Naive thymus-derived CD4-positive, alpha-beta T cell (primary cell): ENCODE measurements at regions not wholly inside any gene's neighbourhood (a gene's known extent, or its start where the extent isn't known, plus 50 kb on each side); places are given as distances from the start of the nearest gene placed in this dataset.

Source experiments
- ATAC-seq: fragments of 150-1000 bp; cut with Tn5 transposase; 2 replicates; pipeline ENCODE4 v1.10.0; 2021; ENCODE audit warnings: mild to moderate bottlenecking, moderate library complexity
- CTCF ChIA-PET: fragments of 350-600 bp; sonication (Branson Sonifier 250); formaldehyde crosslinking; loops from one replicate; lab custom pipeline; 2021; ENCODE audit warnings: antibody characterized with exemption; lab: Charles Lee
- POLR2A ChIA-PET: fragments of 350-600 bp; sonication (Branson Sonifier 250); formaldehyde crosslinking; loops from one replicate; lab custom pipeline; 2021; ENCODE audit warnings: antibody characterized with exemption, inconsistent platforms; lab: Charles Lee
- DNase-seq, 9 donors: peaks; one replicate each; pipeline versions ENCODE4 v3.0.0 to v3.0.0-alpha.2; 2020 to 2022; ENCODE audit warnings: mixed read lengths in 1 of 9
- H3K27ac ChIP-seq: one replicate; pipeline ENCODE4 v1.7.0; 2013; ENCODE audit warnings: mild to moderate bottlenecking, low read depth, low read length, moderate library complexity
- H3K27me3 ChIP-seq, 2 donors: one replicate each; pipeline ENCODE4 v1.7.0; 2013; ENCODE audit warnings: low read length in 2 of 2, mild to moderate bottlenecking in 2 of 2, moderate library complexity in 2 of 2; ENCODE audit not compliant: control insufficient read depth in 2 of 2, insufficient read depth in 2 of 2
- H3K36me3 ChIP-seq, 3 experiments: 1 replicate in 2 of 3; 2 replicates in 1 of 3; pipeline ENCODE4 v1.7.0; 2013; ENCODE audit warnings: low read length in 3 of 3, mild to moderate bottlenecking in 3 of 3, moderate library complexity in 1 of 3; ENCODE audit not compliant: insufficient read depth in 3 of 3, control insufficient read depth in 2 of 3
- H3K4me1 ChIP-seq, 2 donors: one replicate each; pipeline ENCODE4 v1.7.0; 2013; ENCODE audit warnings: low read length in 2 of 2, mild to moderate bottlenecking in 2 of 2, moderate library complexity in 1 of 2; ENCODE audit not compliant: control insufficient read depth in 2 of 2, insufficient read depth in 2 of 2
- H3K4me3 ChIP-seq: 2 replicates; pipeline ENCODE4 v1.7.0; 2013; ENCODE audit warnings: mild to moderate bottlenecking, low read length
- H3K9me3 ChIP-seq, 3 experiments: 1 replicate in 2 of 3; 2 replicates in 1 of 3; pipeline ENCODE4 v1.7.0; 2013; ENCODE audit warnings: low read length in 3 of 3; ENCODE audit not compliant: control insufficient read depth in 2 of 3
- H3K27ac Mint-ChIP-seq, 9 donors: one replicate each; pipeline ENCODE4 v1.8.0; 2020 to 2022; ENCODE audit warnings: mixed read lengths in 9 of 9, mild to moderate bottlenecking in 8 of 9, moderate library complexity in 5 of 9, inconsistent platforms in 2 of 9
- H3K27me3 Mint-ChIP-seq, 5 donors: one replicate each; pipeline ENCODE4 v1.8.0; 2021 to 2022; ENCODE audit warnings: mixed read lengths in 5 of 5, mild to moderate bottlenecking in 1 of 5
- H3K36me3 Mint-ChIP-seq, 5 donors: one replicate each; pipeline ENCODE4 v1.8.0; 2020 to 2022; ENCODE audit warnings: mixed read lengths in 5 of 5, mild to moderate bottlenecking in 3 of 5, inconsistent platforms in 1 of 5
- H3K4me1 Mint-ChIP-seq, 7 donors: one replicate each; pipeline ENCODE4 v1.8.0; 2020 to 2022; ENCODE audit warnings: mixed read lengths in 7 of 7, mild to moderate bottlenecking in 3 of 7, inconsistent platforms in 1 of 7
- H3K4me3 Mint-ChIP-seq, 10 donors: one replicate each; pipeline ENCODE4 v1.8.0; 2020 to 2022; ENCODE audit warnings: mild to moderate bottlenecking in 10 of 10, mixed read lengths in 10 of 10, moderate library complexity in 6 of 10, inconsistent platforms in 2 of 10
- H3K9me3 Mint-ChIP-seq, 11 donors: one replicate each; pipeline ENCODE4 v1.8.0; 2020 to 2022; ENCODE audit warnings: mixed read lengths in 11 of 11, mild to moderate bottlenecking in 4 of 11, inconsistent platforms in 1 of 11, moderate library complexity in 1 of 11
- intact Hi-C, 2 donors: fragments of 100-400 bp; cut with micrococcal nuclease; formaldehyde crosslinking; loops; one replicate each; pipeline ENCODE4 v1.15.1; 2023

DNA sequence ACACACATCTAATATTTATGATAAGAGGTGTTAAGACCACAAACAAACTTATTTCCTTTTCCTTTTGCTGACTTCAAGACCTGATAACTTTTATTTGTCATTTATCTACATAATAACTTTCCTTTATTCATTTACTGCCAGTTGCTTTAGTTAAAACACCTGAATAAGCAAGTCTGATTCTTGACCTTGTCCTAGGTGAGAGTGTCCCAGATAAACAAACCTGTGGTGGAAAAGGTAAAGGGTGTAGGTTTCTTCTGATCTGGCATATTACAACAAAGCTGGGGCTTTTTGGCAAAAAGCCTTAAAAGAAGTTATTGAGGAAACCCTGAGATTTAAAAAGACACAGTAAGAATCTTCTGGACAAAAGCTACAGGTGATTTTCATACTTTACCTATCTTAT is 191.5 kb downstream of the ZBBX start:
- Mint-ChIP-seq H3K36me3 (no peaks in the 10 kb centered on the region), H3K27ac (no peak overlapping the region), H3K9me3 (peaks cover 0 to 32% (median 8%) of the 10 kb centered on the region in 11 donors), H3K4me3 (no peak overlapping the region), H3K4me1 (no peaks in the 10 kb centered on the region), H3K27me3 (no peaks in the 10 kb centered on the region)
- H3K4me3 ChIP-seq = no peak overlapping the region
- intact Hi-C loops = no loop called here
- H3K9me3 ChIP-seq = no peaks in the 10 kb centered on the region
- H3K27me3 ChIP-seq = no peaks in the 10 kb centered on the region
- H3K36me3 ChIP-seq = no peaks in the 10 kb centered on the region
- DNase-seq (no peak), ATAC-seq (no peak)
- no peak overlapping the region for H3K27ac ChIP-seq
- POLR2A ChIA-PET = no interaction called here
- CTCF ChIA-PET = no interaction called here
- no peaks in the 10 kb centered on the region for H3K4me1 ChIP-seq

DNA sequence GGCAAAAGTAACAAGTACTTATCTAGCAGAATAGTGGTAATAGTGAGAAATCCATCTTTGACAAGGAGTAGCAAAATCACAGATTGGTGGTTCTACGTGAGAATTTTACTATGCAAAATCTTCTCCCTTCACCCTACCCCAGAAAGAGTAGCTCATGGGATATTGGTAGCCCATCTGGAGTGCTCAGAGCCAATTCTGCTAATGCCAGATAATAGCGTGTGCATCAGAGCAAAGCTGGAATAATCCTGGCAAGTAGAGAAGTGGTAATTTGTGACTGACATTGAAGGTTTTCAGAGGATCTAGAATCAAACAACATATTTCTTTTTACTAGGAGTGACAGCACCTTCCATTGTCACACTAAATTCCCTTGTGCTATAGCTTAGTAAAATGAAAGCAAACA is 192.9 kb downstream of the ZBBX start:
- H3K27me3 ChIP-seq = no peaks in the 10 kb centered on the region
- H3K27ac ChIP-seq = no peak overlapping the region
- H3K4me3 ChIP-seq = no peak overlapping the region
- intact Hi-C loops = no loop called here
- no peaks in the 10 kb centered on the region for H3K36me3 ChIP-seq
- H3K4me1 ChIP-seq = no peaks in the 10 kb centered on the region
- Mint-ChIP-seq H3K4me3 (no peak overlapping the region), H3K9me3 (peaks cover 0 to 19% (median 6%) of the 10 kb centered on the region in 11 donors), H3K27ac (no peak overlapping the region), H3K36me3 (no peaks in the 10 kb centered on the region), H3K27me3 (no peaks in the 10 kb centered on the region), H3K4me1 (no peaks in the 10 kb centered on the region)
- DNase-seq = no peak
- no peak for ATAC-seq
- no peaks in the 10 kb centered on the region for H3K9me3 ChIP-seq
- POLR2A ChIA-PET = no interaction called here
- CTCF ChIA-PET = no interaction called here

DNA sequence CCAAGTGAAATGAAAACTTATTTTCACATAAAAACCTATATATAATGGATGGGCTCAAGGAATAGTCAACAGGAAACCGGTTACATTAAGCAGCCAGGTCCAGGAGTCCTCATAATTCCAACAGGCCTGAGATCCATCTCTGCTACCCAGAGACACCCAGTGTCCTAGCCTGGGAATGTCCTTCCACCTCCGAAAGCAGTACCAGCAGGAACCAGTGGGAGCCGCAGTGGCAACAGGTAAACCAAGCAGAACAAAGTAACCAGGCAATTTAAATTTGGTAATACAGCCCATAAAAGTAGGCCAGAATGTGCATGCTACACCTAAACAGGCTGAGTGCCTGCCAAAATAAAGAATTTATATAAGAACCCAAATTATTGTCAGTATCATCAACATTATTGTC is 195.6 kb downstream of the ZBBX start:
- H3K27ac Mint-ChIP-seq = no peak overlapping the region
- no peaks in the 10 kb centered on the region for H3K27me3 ChIP-seq
- DNase-seq = no peak
- no peaks in the 10 kb centered on the region for H3K27me3 Mint-ChIP-seq
- no peaks in the 10 kb centered on the region for H3K9me3 ChIP-seq
- no peaks in the 10 kb centered on the region for H3K36me3 Mint-ChIP-seq
- no peak overlapping the region for H3K4me3 ChIP-seq
- no peak for ATAC-seq
- no peaks in the 10 kb centered on the region for H3K4me1 ChIP-seq
- H3K27ac ChIP-seq = no peak overlapping the region
- ChIA-PET POLR2A (no interaction called here), CTCF (no interaction called here)
- H3K4me3 Mint-ChIP-seq = no peak overlapping the region
- no peaks in the 10 kb centered on the region for H3K4me1 Mint-ChIP-seq
- H3K36me3 ChIP-seq = no peaks in the 10 kb centered on the region
- peaks cover 0 to 13% (median 2%) of the 10 kb centered on the region in 11 donors for H3K9me3 Mint-ChIP-seq
- intact Hi-C loops = no loop called here

DNA sequence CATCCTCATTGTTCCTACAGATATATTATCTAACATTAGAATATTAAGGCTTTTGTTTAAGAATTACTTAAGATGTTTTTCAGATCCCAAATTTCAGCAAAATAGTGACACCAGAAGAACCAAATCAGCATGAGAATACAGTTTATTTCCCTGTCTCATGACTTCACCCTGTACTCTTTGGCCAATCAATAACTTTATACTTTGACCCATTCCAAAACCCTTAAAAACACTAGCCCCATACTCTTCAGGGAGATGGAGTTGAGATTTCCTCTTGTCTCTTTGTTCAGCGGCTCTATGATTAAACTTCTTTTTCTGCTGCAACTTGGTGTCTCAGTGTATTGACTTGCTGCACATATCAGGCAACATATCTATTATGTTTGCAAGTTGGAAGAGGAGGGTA is 207.7 kb downstream of the ZBBX start:
- H3K27me3 Mint-ChIP-seq = no peaks in the 10 kb centered on the region
- peaks cover 0 to 14% (median 4%) of the 10 kb centered on the region in 11 donors for H3K9me3 Mint-ChIP-seq
- no peak overlapping the region for H3K27ac Mint-ChIP-seq
- Histone ChIP-seq H3K4me3 (no peak overlapping the region), H3K36me3 (no peaks in the 10 kb centered on the region), H3K9me3 (no peaks in the 10 kb centered on the region), H3K27me3 (no peaks in the 10 kb centered on the region), H3K27ac (no peak overlapping the region), H3K4me1 (no peaks in the 10 kb centered on the region)
- H3K4me3 Mint-ChIP-seq = no peak overlapping the region
- intact Hi-C loops = no loop called here
- no peak for ATAC-seq
- DNase-seq = no peak
- H3K36me3 Mint-ChIP-seq = no peaks in the 10 kb centered on the region
- H3K4me1 Mint-ChIP-seq = no peaks in the 10 kb centered on the region
- POLR2A ChIA-PET = no interaction called here
- CTCF ChIA-PET = no interaction called here

DNA sequence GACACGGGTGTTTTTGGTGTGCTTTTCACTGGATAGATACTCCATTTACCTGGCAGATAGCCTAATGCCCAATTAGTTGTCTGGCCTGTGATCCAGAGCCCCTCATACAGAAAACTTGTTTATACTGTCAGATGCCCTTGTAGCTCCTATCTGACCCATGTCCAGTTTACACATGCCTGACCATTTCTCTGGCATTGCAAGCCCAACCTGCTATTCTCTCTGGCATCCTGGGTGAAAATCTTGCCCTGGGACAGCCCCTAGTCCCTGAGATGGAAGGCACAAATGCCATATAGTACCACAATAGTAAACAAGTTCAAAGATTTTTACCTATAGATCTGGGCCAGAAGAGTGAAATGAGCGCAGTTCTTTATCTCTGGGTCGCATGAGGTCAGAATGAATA is 212.6 kb downstream of the ZBBX start:
- Histone ChIP-seq H3K9me3 (no peaks in the 10 kb centered on the region), H3K36me3 (no peaks in the 10 kb centered on the region), H3K27ac (no peak overlapping the region), H3K4me1 (no peaks in the 10 kb centered on the region), H3K4me3 (no peak overlapping the region), H3K27me3 (no peaks in the 10 kb centered on the region)
- no peak overlapping the region for H3K27ac Mint-ChIP-seq
- H3K4me3 Mint-ChIP-seq = no peak overlapping the region
- H3K27me3 Mint-ChIP-seq = no peaks in the 10 kb centered on the region
- no peak for DNase-seq
- CTCF ChIA-PET = no interaction called here
- H3K36me3 Mint-ChIP-seq = no peaks in the 10 kb centered on the region
- intact Hi-C loops = no loop called here
- POLR2A ChIA-PET = no interaction called here
- H3K4me1 Mint-ChIP-seq = no peaks in the 10 kb centered on the region
- no peak for ATAC-seq
- H3K9me3 Mint-ChIP-seq = peaks cover 0 to 3% (median 0%) of the 10 kb centered on the region in 11 donors

DNA sequence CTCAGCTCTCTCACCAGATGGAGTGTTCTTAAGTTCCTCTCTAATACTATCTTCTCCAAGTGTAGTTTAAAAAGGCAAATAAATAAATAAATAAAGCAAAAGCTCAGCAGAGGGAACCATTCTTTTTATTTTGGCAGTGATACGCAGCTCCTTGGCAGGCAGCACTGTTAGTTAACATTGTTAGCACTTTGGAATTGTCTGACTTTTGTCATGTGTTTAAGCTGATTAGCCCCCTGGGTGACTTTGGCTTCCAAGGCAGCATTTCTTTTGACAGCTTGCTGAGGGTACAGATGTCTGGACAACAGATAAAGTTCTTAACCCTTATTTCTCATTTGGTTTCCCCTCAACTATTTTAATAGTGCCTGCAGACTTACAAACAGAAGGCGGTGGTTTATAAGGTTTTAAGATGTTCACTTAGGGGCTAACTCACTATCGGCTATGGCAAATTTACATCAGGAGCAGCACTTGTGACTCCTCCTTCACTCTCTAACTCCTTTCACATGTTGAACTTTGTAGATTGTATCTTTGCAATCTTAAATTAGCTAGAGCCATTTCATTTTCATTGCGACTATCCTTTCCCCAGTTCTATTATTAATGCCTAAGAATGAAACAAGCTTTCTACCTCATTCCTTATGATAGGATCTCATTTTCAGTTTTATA is 213.4 kb downstream of the ZBBX start:
- H3K4me1 ChIP-seq = no peaks in the 10 kb centered on the region
- no peaks in the 10 kb centered on the region for H3K27me3 Mint-ChIP-seq
- H3K9me3 ChIP-seq = no peaks in the 10 kb centered on the region
- ATAC-seq (no peak), DNase-seq (no peak)
- no peaks in the 10 kb centered on the region for H3K27me3 ChIP-seq
- intact Hi-C loops = no loop called here
- CTCF ChIA-PET = no interaction called here
- POLR2A ChIA-PET = no interaction called here
- H3K36me3 Mint-ChIP-seq = no peaks in the 10 kb centered on the region
- peaks cover 0 to 3% (median 0%) of the 10 kb centered on the region in 11 donors for H3K9me3 Mint-ChIP-seq
- no peak overlapping the region for H3K4me3 ChIP-seq
- H3K27ac ChIP-seq = no peak overlapping the region
- H3K36me3 ChIP-seq = no peaks in the 10 kb centered on the region
- no peaks in the 10 kb centered on the region for H3K4me1 Mint-ChIP-seq
- H3K4me3 Mint-ChIP-seq = no peak overlapping the region
- H3K27ac Mint-ChIP-seq = no peak overlapping the region

DNA sequence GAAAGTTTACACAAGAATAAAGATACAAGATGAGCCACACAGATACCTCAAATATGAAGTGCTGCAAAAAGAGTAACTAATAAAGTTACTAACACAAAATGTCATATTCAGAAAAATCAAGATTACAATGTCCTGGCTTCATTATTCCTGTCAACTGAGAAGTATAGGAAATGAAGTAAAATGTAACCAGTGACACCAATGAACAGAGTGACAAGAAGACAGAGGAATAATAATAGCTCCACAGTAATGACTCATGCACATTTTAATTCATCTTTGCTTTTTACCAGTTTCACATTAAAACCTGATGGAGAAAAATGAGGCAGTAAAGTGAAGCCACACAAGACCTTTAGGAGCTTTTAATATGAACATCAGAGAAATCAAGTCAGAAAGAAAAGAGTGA is 214.1 kb downstream of the ZBBX start:
- POLR2A ChIA-PET = no interaction called here

More for the DNA sequence above, 214.1 kb downstream of the ZBBX start:
- H3K27me3 ChIP-seq = no peaks in the 10 kb centered on the region
- DNase-seq (no peak), ATAC-seq (no peak)
- Mint-ChIP-seq H3K27me3 (no peaks in the 10 kb centered on the region), H3K4me1 (no peaks in the 10 kb centered on the region), H3K4me3 (no peak overlapping the region), H3K9me3 (peaks cover 0 to 3% (median 0%) of the 10 kb centered on the region in 11 donors), H3K36me3 (no peaks in the 10 kb centered on the region), H3K27ac (no peak overlapping the region)
- H3K9me3 ChIP-seq = no peaks in the 10 kb centered on the region
- H3K4me3 ChIP-seq = no peak overlapping the region
- no peaks in the 10 kb centered on the region for H3K4me1 ChIP-seq
- intact Hi-C loops = no loop called here
- CTCF ChIA-PET = no interaction called here
- H3K36me3 ChIP-seq = no peaks in the 10 kb centered on the region
- H3K27ac ChIP-seq = no peak overlapping the region
